ENCODE measurements at regions not wholly inside any gene's neighbourhood (a gene's known extent, or its start where the extent isn't known, plus 50 kb on each side); places are given as distances from the start of the nearest gene placed in this dataset.

DNA sequence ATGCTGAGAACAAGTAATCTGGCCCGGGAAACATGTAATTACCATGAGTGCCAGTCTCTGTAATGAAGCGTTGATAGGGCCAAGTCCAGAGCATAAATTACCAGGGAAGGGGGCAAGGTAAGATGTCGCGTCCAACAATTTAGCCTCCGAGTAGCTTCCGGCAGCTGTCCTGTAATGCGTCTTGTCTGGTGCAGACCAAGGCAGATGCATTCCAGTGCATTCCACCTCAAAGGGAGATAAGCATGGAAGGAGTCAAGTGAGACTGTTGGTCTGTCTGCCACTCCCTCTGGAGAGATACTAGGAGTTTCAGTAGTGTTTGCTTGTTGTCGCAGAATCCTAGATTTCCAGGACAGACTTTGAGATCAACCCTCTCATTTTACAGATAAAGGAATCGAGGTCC is 218.3 kb downstream of the AACS start:
- Histone ChIP-seq H2BK120ac (ENCODE audit: low read depth, low read length, poor library complexity, severe bottlenecking) (no peak overlapping the region), H3K56ac (ENCODE audit: insufficient read length, low read depth, low read length) (no peak overlapping the region), H3K79me2 (ENCODE audit: insufficient read depth, low read length) (no peaks in the 10 kb centered on the region), H3K4ac (ENCODE audit: low read depth, low read length) (no peak overlapping the region), H3K9me3 (ENCODE audit: control insufficient read depth, low read depth, low read length) (no peaks in the 10 kb centered on the region), H3K9ac (ENCODE audit: extremely low read depth, insufficient read length, low read length) (no peak overlapping the region), H3K23ac (ENCODE audit: insufficient read length, low read depth, low read length) (no peak overlapping the region), H3K14ac (ENCODE audit: insufficient read depth, low read length) (no peak overlapping the region), H3K18ac (ENCODE audit: insufficient read length, low read depth, low read length) (no peak overlapping the region), H2AFZ (ENCODE audit: low read length) (no peak overlapping the region), H3K79me1 (ENCODE audit: insufficient read depth, low read depth, low read length, poor library complexity, severe bottlenecking) (no peaks in the 10 kb centered on the region), H2BK5ac (ENCODE audit: insufficient read length, low read length) (no peak overlapping the region), H4K8ac (replicated peaks; ENCODE audit: insufficient read length, low read depth, low read length) (no peak overlapping the region), H3K4me1 (ENCODE audit: insufficient read depth, low read length) (peaks cover 4% of the 10 kb centered on the region; the same call in 1 of the 2 replicates), H4K20me1 (ENCODE audit: control insufficient read depth, insufficient read depth, insufficient read length) (no peaks in the 10 kb centered on the region), H2BK12ac (ENCODE audit: insufficient read length, low read depth, low read length) (no peak overlapping the region), H4K5ac (ENCODE audit: insufficient read length, low read depth, low read length) (no peak overlapping the region), H2BK20ac (ENCODE audit: low read depth, low read length, poor library complexity, severe bottlenecking) (no peak overlapping the region), H3K23me2 (ENCODE audit: insufficient read length, low read depth, low read length, poor library complexity, severe bottlenecking) (no peaks in the 10 kb centered on the region), H2BK15ac (ENCODE audit: low read depth, low read length) (no peak overlapping the region), H3K27ac (ENCODE audit: insufficient read length, low read depth, low read length) (no peak overlapping the region), H3T11ph (ENCODE audit: low read length) (no peak overlapping the region), H2AK5ac (ENCODE audit: insufficient read length, low read length) (no peak overlapping the region), H4K91ac (ENCODE audit: insufficient read length, low read depth, low read length) (no peak overlapping the region), H3K4me2 (ENCODE audit: insufficient read depth, insufficient read length, low read length) (no peak overlapping the region), H3K27me3 (ENCODE audit: insufficient read depth, low read length) (no peaks in the 10 kb centered on the region)
- H3K4me3 Mint-ChIP-seq: no peak overlapping the region
- peaks cover 0 to 31% (median 11%) of the 10 kb centered on the region in 3 experiments; a peak in 6 of 7 replicates for H3K36me3 Mint-ChIP-seq (ENCODE audit: insufficient read depth in 1 of 3, low read depth in 3 of 3)
- WGBS (ENCODE audit: extremely low coverage, insufficient read length, low lambda C conversion rate): no CpG with 5 or more reads among the region's 9 CpGs
- H3K9me3 Mint-ChIP-seq: peaks cover 2 to 4% of the 10 kb centered on the region in 2 experiments; a peak in 2 of 5 replicates
- peaks cover 23% of the 10 kb centered on the region for H3K27me3 Mint-ChIP-seq (ENCODE audit: low read depth)
- H3K27ac Mint-ChIP-seq: no peak overlapping the region; a peak in 1 of 7 replicates
- no peak for DNase-seq
- TF ChIP-seq, protein P1, sequence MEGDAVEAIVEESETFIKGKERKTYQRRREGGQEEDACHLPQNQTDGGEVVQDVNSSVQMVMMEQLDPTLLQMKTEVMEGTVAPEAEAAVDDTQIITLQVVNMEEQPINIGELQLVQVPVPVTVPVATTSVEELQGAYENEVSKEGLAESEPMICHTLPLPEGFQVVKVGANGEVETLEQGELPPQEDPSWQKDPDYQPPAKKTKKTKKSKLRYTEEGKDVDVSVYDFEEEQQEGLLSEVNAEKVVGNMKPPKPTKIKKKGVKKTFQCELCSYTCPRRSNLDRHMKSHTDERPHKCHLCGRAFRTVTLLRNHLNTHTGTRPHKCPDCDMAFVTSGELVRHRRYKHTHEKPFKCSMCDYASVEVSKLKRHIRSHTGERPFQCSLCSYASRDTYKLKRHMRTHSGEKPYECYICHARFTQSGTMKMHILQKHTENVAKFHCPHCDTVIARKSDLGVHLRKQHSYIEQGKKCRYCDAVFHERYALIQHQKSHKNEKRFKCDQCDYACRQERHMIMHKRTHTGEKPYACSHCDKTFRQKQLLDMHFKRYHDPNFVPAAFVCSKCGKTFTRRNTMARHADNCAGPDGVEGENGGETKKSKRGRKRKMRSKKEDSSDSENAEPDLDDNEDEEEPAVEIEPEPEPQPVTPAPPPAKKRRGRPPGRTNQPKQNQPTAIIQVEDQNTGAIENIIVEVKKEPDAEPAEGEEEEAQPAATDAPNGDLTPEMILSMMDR (conservative IDR thresholded peaks at IDR 0.05): no peak
- peaks cover 18 to 23% of the 10 kb centered on the region in 2 experiments for H3K4me1 Mint-ChIP-seq

Measured in H9 (cell line).